ENCODE measurements at regions not wholly inside any gene's neighbourhood (a gene's known extent, or its start where the extent isn't known, plus 50 kb on each side); places are given as distances from the start of the nearest gene placed in this dataset.

DNA sequence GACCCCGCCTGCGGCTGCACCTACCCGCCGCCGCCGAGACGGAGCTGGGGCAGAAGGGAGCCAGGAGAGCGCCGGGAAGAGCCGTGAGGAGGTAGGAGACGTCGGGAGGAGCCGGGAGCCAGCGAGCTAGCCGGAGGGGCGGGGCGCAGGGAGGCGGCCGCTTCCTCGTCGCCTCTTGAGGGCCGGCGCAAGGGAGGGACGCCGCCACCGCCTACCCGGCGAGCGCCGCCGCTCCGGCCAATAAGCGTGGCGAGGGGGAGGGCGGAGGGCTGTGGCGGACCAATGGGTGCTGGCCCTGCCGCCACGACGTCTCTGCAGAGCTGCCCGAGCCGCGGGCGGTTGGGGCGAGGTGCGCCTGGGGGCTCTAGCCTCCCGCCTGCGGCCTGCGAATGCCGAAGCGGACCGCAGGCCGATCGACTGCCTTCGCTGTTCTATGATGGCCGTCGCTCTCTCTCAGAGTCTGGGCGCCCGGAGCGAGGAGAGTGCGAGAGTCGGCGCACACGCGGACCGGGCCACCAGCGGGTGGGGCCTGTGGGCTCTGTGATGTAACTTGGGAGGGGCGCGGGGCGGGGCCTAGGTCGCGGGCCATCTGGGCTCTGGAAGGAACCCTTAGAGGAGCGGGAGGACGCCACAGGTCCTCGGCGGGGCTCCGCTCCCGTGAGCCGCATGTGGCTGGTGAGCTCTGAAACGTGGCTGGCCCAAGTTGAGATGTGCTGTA lies 72.7 kb upstream of the MAP4 start:
- TF ChIP-seq POLR2AphosphoS5 (IDR thresholded peaks at IDR 0.05): peak; percentile 93
- TF ChIP-seq, protein P1, sequence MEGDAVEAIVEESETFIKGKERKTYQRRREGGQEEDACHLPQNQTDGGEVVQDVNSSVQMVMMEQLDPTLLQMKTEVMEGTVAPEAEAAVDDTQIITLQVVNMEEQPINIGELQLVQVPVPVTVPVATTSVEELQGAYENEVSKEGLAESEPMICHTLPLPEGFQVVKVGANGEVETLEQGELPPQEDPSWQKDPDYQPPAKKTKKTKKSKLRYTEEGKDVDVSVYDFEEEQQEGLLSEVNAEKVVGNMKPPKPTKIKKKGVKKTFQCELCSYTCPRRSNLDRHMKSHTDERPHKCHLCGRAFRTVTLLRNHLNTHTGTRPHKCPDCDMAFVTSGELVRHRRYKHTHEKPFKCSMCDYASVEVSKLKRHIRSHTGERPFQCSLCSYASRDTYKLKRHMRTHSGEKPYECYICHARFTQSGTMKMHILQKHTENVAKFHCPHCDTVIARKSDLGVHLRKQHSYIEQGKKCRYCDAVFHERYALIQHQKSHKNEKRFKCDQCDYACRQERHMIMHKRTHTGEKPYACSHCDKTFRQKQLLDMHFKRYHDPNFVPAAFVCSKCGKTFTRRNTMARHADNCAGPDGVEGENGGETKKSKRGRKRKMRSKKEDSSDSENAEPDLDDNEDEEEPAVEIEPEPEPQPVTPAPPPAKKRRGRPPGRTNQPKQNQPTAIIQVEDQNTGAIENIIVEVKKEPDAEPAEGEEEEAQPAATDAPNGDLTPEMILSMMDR (IDR thresholded peaks at IDR 0.05): peak in 2 of 4 experiments; percentile 27 to 34
